GM21526 (cell line): ENCODE measurements at regions not wholly inside any gene's neighbourhood (a gene's known extent, or its start where the extent isn't known, plus 50 kb on each side); places are given as distances from the start of the nearest gene placed in this dataset.

Experiments
- ATAC-seq: cut with Tn5 transposase; IDR thresholded peaks from one replicate; pipeline ENCODE4 v1.9.1; 2021; ENCODE audit warnings: moderate library complexity; ENCODE audit not compliant: unreplicated experiment, low FRiP score

DNA sequence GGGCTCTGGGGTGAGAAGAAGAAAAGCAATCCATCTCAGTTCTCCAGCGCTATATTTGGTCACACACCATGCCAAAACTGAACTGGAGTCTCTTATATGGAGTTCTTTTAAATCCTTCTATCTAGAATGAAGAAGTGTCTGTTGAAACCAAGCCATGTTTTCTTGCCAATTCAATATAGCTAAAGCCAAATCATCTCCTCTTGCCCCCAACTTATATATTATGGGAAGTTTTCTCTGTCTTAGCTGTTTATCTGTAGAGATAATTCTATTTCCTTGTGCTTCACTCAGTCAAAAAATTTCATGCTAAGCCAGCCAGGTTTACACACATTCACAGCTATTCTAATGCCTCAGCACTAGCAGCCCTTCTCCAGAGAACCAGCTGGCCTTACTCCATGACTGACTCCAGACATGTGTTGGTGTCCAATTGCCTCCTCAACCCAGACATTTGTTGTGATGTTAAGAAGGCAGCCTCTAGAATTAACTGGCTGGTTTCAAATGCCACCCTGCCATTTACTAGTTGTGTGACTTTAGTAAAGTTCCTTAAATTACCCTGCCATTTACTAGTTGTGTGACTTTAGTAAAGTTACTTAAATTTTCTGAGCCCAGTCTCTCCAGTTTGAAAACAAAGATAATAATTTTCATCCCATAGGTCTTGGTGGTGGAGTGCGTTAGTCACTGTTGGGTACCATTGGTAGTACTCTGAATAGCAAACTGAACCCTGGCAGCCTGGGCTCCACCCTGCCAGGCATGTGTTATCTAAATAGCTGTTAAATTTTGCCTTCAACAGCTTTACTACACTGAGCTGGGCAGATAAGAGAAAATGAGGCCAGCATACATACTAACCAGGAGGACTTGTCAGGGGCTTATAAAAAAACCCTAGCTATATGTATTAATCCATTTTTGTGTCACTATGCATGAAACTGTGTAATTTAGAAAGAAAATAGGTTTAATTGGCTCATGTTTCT is 525.1 kb downstream of the LMO7 start:
- ATAC-seq: no peak

DNA sequence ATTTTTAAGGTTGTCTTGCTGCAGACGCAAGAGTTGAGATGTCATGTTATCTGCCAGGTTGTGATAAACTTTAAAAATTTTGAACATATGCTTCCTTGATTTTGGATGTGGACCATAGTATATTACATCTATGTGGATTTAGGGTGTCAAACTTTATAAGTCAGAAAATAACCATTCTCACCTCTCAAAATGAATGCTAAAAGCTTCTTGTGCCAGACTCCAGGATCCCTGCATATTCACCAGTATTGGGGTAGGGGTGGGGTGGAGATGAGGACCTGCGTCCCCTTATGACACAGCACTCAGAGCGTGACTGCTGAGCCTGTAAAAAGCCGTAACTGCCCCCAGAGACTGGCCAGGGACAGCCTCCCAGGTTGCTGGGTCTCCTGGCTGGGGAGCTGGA is 524.4 kb downstream of the LMO7 start:
- ATAC-seq: no peak

DNA sequence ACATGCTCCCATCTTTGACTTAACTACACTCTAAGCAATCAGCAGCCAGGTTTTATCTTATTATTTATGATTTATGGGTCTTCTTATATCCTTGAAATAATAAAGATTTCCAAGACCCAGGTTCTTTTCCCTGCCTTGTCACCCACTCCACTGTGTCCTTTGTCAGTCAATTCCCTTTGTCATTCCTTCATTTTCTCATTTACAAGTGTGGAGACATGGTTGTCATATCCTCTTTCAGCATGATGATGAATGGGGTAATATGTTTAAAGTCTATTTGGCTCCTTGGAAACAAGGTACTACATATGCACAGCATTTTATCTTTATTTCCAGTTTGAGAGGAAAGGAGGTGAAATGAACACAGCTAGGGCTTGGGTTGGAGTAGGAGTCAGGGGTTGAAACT is 521.8 kb downstream of the LMO7 start:
- ATAC-seq: no peak

DNA sequence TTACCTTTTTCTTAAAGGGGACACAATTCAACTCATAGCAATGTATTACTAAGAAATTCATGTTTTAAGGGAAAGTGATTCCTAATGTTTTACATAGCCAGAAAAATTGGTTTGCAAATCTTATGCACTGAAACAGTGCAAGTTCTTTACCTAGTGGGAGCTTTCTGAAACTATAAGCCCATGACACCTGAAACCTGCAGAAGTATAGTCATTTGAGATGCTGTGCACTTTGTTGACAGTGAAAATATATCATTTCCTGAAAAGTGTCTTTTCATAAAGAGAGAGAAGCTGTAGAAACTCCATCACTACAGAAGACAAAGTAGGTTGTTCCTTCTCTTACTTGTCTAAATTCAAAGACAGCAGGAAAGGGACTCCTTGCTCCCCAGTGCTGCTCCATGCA is 517.1 kb downstream of the LMO7 start:
- no peak for ATAC-seq

DNA sequence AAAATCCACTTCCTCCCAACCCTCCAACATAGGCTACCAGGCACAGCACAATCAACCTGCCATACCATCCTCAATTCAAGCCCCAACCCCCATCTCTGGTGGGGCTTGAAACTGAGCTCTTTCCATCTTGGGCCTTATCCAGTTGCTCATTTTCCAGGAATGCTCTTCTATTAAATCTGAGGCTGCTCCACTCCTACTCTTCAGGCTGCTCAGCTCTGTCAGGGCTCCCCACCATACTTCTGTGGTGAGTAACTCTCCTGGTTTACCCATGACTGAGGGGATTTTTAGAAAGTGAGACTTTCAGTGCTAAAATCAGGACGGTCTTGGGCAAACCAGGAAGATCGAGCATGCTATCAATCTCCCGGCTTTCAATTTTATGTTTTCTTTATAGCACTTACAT is 512.8 kb downstream of the LMO7 start:
- no peak for ATAC-seq

DNA sequence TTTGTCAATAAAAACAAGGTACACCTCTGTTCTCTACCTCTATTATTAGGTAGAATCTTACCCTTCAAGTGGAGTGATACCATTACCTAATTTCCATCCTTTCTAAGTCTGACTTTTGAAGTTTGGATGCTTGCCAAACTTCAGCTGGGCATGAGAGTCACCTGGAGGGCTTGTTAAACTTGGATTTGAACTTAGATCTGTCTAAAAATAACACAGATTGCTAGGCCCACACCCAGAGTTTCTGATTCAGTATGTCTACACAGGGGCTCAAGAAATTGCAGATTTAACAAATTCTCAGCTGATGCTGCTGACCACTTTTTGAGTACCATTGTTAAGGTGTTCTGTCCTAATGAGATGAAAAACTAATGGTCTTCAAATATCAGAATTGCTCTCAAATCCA is 512.2 kb downstream of the LMO7 start:
- no peak for ATAC-seq

DNA sequence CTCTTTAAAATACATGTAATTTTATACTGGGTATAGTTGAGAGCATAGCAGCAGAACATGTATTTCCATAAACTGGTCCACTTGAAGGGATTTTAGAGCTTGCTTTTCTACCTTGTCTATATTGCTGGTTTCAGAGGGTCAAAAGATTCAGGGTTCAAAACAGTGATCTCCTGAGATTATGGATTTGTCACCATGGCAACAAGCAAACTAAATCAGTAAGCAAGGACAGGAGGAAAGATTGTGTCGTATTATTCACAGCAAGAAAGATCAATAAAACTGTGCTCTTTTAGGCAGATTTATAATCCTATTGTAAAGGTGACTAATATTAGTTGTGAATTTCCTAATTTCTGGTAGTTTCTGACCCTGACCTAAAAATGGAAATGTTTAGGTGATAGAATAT is 496.4 kb downstream of the LMO7 start:
- ATAC-seq: no peak

DNA sequence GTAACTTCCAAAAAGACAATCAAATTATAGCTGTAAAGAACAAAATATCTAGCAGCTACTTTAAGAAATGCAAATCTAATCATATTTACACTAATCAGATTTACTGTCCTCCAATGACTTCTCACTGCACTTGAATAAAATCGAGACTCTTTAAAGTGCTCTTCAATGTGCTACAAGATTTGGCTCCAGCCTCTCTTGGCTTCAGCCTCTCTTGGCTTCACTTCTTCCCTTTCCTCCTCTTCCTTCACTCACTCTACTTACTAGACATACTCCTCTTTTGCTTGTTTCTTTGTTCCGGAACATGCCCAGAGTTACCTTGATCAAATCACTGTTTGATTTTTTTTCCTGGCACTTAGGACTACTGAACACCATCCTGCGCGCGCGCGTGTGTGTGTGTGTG is 495.4 kb downstream of the LMO7 start:
- ATAC-seq: no peak

DNA sequence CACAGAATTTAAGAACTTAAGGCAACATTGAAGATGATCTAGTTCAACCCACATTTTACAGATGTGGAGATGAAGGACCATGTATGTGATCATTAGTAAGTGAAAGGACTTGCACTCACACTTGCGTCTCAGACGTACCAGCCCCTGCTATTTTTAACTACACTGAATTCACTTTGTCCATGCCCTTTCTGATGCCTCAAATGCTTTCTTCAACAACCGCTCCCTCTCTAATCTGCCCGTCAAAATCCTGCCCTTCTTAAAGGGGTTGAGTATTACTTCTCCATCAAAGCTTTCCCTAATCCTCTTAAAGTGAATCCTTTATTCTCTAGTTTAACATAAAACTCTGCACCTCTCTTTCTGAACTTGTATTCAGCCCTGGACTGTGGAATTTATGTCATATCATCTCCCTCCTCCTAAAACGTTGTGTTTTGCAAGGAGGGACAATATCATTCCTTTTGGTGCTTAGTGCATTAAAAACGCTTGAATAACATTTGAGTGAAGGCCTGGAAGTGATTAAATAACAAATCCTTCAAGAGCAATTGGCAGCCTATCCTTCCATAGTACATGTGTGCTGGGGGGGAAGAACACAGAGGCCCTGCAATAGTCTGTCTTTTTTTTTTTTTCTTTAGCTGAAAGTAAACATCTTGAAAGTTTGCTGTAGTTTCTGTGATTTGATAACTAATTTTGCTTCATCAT is 493.3 kb downstream of the LMO7 start:
- no peak for ATAC-seq

DNA sequence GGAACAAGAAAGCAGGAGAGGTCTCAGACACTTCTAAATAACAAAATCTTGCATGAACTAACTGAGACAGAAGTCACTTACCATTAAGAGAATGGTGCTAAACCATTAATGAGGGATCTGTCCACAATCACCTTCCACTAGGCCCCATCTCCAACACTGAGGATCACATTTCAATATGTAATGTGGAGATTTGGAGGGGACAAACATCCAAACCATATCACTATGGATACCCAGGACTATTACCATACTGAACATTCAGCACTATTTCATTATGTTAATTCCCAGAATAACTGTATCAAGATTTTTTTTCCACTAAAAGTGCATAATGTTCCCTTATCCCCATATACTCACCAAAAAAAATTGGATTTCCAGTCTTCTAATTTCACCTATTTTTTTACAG is 491.8 kb downstream of the LMO7 start:
- no peak for ATAC-seq

DNA sequence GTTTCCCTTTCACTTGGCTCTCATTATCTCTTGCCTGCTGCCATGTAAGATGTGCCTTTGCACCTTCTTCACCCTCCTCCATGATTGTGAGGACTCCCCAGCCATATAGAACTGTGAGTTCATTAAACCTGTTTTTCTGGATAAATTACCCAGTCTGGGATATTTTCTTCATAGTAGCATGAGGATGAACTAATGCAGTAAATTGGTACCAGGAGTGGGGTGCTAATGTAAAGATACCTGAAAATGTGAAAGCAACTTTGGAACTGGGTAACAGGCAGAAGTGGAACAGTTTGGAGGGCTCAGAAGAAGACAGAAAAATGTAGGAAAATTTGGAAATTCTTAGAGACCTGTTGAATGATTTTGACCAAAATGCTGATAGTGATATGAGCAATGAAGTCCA is 487.4 kb downstream of the LMO7 start:
- ATAC-seq: no peak

DNA sequence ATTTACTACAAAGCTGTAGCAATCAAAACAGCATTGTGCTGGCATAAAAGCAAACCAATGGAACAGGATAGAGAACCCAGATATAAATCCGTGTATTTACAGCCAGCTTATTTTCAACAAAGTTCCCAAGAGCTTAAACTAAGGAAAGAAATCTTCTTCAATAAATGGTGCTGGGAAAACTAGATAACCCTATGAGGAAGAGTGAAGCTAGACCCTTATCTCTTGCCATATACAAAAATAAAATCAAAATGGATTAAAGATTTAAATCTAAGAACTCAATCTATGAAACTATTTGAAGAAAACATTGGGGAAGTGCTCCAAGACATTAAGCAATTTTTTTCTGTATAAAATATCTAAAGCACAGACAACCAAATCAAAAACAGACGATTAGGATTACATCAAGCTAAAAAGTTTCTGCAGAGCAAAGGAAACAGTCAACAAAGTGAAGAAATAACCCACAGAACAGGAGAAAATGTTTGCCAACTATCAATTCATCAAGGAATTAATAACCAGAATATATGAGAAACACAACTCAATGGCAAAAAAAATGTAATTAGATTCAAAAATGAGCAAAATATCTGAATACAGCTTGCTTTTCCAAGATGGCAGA is 480.7 kb downstream of the LMO7 start:
- no peak for ATAC-seq

DNA sequence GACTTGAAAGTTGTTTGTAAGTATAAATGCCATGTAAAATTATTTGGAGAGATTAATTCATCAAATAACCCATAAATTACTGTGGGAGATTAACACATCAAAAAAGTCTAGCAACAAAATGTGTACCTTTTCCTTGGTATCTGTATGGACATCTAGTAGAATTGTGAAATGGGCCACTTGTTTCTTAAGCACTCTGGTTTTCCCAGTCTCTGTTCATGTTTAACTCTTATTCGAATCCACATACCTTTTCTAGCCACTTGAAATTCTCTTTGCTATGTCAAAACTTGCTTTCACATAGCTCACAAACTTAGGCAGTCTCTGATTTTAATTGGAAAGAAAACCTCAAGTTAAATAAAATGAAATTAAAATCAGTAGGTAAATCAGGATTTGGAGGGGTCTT is 470.6 kb downstream of the LMO7 start:
- ATAC-seq: no peak

DNA sequence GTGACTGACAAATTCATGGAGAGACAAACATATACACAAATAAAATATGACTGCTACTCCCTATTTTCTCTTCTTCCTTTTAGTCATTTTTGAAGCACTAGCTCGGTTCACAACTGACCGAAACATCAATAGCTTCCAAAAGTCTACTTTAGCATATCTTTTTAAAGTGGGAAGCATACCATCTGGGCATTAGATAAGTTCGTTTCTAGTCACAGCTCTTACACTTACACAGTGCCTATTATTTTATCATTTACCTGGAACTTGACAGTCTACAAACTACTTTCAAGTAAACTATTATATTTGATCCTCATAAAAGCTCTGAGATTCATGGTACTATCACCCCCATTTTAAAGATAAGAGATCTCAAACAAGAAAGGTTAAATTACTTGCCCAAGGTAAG is 458.5 kb downstream of the LMO7 start:
- ATAC-seq: no peak

DNA sequence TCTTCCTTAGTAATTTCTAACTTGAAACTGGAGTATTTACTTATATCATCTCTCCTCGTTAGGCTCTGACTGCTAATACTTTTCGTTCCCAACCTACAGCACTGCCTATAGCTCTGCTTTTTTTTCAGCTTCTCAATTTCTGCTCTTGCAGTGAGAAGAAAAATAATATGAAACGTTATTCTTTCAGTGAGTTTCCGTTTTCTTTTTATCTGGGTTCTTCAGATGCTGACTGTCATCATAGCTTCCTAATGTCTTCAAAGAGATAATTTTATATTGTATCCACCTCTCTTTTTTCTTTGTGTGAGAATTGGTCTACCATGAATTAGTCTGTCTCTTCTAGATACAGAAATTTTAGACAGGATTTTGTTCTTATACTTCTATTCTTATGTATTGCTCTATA is 454.9 kb downstream of the LMO7 start:
- no peak for ATAC-seq

DNA sequence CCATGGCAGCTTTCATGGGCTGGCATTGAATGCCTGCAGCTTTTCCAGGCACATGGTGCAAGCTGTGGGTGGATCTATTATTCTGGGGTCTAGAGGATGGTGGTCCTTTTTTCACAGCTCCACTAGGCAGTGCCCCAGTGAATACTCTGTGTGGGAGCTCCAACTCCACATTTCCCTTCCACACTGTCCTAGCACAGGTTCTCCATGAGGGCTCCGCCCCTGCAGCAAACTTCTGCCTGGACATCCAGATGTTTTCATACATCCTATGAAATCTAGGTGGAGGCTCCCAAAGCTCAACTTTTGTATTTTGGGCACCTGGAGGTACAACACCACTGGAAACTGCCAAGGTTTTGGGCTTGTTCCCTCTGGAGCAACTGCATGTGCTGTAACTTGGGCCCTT is 450.6 kb downstream of the LMO7 start:
- ATAC-seq: no peak

DNA sequence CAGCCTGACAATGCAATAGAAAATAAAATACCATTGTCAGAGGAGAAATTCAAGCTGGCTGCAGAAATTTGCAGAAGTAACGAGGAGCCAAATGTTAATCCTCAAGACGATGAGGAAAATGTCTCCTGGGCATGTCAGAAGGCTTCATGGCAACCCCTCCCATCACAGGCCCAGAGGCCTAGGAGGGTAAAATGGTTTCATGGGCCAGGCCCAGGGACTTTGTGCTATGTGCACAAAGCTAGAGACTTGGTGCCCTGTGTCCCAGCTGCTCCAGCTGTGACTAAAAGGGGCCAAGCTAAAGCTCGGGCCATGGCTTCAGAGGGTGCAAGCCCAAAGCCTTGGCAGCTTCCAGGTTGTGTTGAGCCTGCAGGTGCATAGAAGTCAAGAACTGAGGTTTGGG is 431.7 kb downstream of the LMO7 start:
- ATAC-seq: no peak

DNA sequence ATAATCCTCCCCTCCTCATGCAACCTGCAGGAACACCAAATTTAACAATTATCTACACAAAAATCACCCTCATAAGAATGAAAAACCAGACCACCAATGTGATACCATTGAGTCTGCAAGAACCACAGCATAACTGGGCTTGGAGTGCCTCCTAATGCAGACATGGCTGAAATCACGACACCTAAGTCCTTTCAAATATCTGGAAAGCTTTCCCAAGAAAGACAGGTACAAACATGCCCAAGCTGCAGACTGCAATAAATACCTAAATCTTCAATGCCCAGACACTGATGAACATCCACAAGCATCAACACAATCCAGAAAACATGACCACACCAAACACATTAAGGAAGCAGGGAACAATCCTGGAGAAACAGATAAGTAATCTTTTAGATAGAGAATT is 417.1 kb downstream of the LMO7 start:
- no peak for ATAC-seq

DNA sequence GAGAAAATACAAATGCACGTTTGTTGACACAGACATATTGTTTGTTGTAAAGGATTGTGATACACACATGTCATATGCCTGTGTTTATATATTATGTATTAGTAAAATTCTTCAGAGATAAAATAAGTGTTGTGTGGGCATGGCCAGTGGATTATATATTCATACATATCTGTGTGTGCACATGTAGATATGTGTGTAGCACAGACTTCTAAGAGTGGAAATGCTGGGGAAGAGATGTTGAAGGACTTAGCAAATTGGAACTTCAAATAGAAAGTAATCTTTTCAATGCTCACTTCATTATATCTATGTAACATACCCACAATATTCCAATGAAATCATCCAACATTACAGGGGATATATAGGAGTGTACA is 413.2 kb downstream of the LMO7 start:
- ATAC-seq: no peak

DNA sequence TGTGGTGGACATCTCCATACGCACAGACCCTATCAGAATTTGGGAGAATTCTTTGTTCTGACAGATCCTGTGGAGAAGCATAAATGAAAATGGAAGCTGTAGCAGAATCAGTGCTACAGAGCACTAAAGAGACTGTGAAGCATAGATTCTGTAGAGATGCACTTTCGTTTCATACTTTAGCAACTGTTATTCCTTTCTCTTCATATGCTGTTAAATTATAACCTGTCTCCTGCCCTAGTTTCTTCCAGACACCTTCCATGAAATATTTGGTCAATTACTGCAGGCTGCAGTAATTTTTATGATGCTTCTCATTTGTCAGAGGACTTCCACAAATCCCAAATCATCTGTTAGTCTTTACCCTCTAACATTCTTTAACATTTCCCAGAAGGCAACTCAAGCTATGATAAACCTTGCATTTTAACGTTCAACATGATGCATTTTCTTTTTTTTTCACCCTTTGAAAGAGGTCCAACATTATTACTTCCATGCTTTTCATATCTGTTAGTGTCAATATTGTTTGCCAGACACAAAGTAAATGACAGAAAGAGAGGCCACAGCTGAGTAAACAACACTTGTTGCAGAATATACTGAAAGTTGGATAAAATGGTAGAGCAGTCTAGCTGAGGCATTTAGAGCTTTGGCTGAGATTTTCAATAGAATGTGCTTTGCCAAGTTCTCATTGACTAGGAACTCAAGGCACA is 412.7 kb downstream of the LMO7 start:
- ATAC-seq: no peak

DNA sequence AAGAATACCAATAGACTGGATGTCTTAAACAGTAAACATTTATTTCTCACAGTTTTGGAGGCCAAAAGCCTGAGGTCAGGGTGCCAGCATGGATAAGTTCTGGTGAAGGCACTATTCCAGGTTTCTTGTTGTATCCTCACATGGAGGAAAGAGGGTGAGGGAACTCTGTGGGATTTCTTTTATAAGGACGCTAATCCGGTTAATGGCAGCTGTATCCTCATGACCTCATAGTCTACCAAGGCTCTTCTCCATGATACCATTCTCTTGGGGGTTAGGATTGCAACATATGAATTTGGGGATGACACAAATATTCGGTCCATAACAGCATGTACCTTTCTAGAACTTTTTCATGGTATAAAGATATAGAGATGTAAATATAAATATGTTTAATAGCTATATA is 412.0 kb downstream of the LMO7 start:
- ATAC-seq: no peak
